Endothelial cell (in vitro differentiated cells): ENCODE measurements at regions not wholly inside any gene's neighbourhood (a gene's known extent, or its start where the extent isn't known, plus 50 kb on each side); places are given as distances from the start of the nearest gene placed in this dataset.

Source experiments
- DNase-seq: peaks from one replicate; pipeline ENCODE4 v3.0.0; 2021; ENCODE audit warnings: low spot score
- H3K27ac Mint-ChIP-seq: one replicate; pipeline ENCODE4 v1.8.0; 2021; ENCODE audit warnings: mixed read lengths, inconsistent platforms; ENCODE audit not compliant: unreplicated experiment
- H3K27me3 Mint-ChIP-seq: one replicate; pipeline ENCODE4 v1.8.0; 2021; ENCODE audit warnings: mild to moderate bottlenecking, moderate library complexity, mixed read lengths, inconsistent platforms; ENCODE audit not compliant: unreplicated experiment
- H3K36me3 Mint-ChIP-seq: one replicate; pipeline ENCODE4 v1.8.0; 2021; ENCODE audit warnings: mild to moderate bottlenecking, low read depth, mixed read lengths, inconsistent platforms; ENCODE audit not compliant: unreplicated experiment
- H3K4me1 Mint-ChIP-seq: one replicate; pipeline ENCODE4 v1.8.0; 2021; ENCODE audit warnings: mild to moderate bottlenecking, mixed read lengths, inconsistent platforms; ENCODE audit not compliant: unreplicated experiment
- H3K4me3 Mint-ChIP-seq: one replicate; pipeline ENCODE4 v1.8.0; 2021; ENCODE audit warnings: mild to moderate bottlenecking, mixed read lengths, inconsistent platforms; ENCODE audit not compliant: unreplicated experiment
- H3K9me3 Mint-ChIP-seq: one replicate; pipeline ENCODE4 v1.8.0; 2021; ENCODE audit warnings: mixed read lengths, inconsistent platforms; ENCODE audit not compliant: unreplicated experiment
- TF ChIP-seq, protein P1 (sequence below): fragments of 200-600 bp; sonication (generic); IDR thresholded peaks from one replicate; pipeline ENCODE4 v1.5.0; 2021; ENCODE audit warnings: antibody characterized with exemption; ENCODE audit not compliant: unreplicated experiment

DNA sequence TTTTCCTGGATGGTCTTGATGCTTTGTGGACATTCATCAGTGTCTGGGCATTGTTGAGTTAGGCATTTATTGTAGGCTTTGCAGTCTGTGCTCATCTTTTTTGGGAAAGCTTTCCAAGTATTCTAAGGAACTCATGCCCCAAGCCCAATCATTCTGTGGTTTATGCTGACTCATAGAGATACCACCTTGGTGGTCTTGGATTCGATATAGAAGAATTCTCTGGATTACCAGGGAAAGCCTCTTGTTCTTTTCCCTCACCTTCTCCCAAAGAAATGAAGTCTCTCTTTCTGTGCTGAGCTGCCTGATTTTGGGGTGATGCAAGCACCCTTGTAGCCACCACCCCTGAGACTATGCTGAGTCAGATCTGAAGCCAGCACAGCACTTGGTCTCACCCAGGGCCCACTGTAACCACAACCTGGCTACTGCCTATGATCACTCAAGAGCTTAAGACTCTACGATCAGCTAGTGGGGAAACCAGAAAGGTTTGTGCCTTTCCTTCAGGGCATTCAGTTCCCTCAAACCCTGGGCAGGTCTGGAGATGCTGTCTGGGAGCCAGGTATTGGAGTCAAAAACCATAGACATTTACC is 422.6 kb downstream of the NUF2 start:
- no peak for DNase-seq
- Mint-ChIP-seq H3K4me1 (no peaks in the 10 kb centered on the region), H3K27me3 (no peaks in the 10 kb centered on the region), H3K27ac (no peak overlapping the region), H3K4me3 (no peak overlapping the region), H3K9me3 (no peaks in the 10 kb centered on the region), H3K36me3 (peaks cover 4% of the 10 kb centered on the region)
- TF ChIP-seq, protein P1, sequence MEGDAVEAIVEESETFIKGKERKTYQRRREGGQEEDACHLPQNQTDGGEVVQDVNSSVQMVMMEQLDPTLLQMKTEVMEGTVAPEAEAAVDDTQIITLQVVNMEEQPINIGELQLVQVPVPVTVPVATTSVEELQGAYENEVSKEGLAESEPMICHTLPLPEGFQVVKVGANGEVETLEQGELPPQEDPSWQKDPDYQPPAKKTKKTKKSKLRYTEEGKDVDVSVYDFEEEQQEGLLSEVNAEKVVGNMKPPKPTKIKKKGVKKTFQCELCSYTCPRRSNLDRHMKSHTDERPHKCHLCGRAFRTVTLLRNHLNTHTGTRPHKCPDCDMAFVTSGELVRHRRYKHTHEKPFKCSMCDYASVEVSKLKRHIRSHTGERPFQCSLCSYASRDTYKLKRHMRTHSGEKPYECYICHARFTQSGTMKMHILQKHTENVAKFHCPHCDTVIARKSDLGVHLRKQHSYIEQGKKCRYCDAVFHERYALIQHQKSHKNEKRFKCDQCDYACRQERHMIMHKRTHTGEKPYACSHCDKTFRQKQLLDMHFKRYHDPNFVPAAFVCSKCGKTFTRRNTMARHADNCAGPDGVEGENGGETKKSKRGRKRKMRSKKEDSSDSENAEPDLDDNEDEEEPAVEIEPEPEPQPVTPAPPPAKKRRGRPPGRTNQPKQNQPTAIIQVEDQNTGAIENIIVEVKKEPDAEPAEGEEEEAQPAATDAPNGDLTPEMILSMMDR, result no peak

DNA sequence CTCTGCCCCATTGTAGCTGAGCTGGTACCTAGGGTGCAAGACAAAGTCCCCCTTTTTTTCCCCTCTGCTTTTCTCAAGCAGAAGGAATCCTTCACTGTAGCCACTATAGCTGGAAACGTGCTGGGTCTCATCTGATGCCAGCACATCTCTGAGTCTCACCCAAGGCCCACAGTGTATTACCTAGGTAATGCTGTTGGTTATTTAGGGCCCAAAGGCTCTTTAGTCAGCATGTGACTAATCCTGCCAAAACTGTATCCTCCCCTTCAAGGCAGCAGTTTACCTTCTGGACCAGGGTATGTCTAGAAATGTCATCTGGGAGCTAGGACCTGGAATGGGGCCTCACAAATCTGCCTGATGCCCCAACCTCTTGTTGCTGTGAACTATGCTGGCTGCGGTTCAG is 423.4 kb downstream of the NUF2 start:
- Mint-ChIP-seq H3K9me3 (no peaks in the 10 kb centered on the region), H3K27ac (no peak overlapping the region), H3K4me3 (no peak overlapping the region), H3K27me3 (no peaks in the 10 kb centered on the region), H3K36me3 (peaks cover 4% of the 10 kb centered on the region), H3K4me1 (no peaks in the 10 kb centered on the region)
- DNase-seq, result no peak
- TF ChIP-seq, protein P1, result no peak

DNA sequence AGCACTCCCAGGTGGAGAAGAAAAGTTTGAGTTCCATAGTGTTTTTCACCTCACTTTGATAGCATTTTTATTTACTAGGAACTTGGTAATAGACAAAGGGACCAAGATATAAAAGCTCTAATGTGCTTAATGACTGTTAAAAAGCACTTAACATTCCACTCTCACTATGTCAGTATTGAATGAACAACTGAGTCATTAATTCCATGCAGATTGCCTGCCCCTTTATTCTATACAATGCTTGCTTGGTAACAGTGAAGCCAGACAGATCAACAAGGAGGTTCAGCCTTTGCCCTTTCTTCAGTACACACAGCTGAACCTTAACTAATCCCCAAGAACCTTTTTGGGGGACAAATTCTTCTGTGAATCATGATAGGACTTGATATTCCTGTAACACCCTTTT is 425.5 kb downstream of the NUF2 start:
- H3K27ac Mint-ChIP-seq, result no peak overlapping the region
- H3K4me1 Mint-ChIP-seq, result no peaks in the 10 kb centered on the region
- TF ChIP-seq, protein P1, result no peak
- peaks cover 4% of the 10 kb centered on the region for H3K36me3 Mint-ChIP-seq
- H3K9me3 Mint-ChIP-seq, result no peaks in the 10 kb centered on the region
- no peak for DNase-seq
- no peaks in the 10 kb centered on the region for H3K27me3 Mint-ChIP-seq
- no peak overlapping the region for H3K4me3 Mint-ChIP-seq

DNA sequence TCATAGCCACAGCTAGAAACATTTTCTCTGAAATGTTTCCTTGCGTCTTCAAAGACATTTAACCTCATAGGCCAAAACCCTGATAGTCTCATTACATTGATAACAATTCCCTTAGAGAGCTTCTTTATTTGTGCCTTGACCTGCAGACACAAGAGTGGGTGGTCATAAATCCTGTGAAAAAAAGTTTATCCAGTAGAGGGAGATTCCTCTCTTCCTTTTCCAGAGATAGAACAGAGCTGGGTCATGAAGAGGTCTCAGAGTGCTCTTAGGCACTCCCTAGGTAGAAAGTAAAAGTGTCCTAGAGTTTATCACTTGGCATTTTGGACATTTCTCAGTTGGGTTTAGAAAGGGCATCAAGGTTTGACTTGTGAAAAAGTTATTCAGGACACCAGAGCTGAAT is 426.1 kb downstream of the NUF2 start:
- H3K4me1 Mint-ChIP-seq, result no peaks in the 10 kb centered on the region
- H3K9me3 Mint-ChIP-seq, result no peaks in the 10 kb centered on the region
- TF ChIP-seq, protein P1, result no peak
- DNase-seq, result no peak
- no peaks in the 10 kb centered on the region for H3K27me3 Mint-ChIP-seq
- H3K36me3 Mint-ChIP-seq, result peaks cover 4% of the 10 kb centered on the region
- no peak overlapping the region for H3K4me3 Mint-ChIP-seq
- H3K27ac Mint-ChIP-seq, result no peak overlapping the region

DNA sequence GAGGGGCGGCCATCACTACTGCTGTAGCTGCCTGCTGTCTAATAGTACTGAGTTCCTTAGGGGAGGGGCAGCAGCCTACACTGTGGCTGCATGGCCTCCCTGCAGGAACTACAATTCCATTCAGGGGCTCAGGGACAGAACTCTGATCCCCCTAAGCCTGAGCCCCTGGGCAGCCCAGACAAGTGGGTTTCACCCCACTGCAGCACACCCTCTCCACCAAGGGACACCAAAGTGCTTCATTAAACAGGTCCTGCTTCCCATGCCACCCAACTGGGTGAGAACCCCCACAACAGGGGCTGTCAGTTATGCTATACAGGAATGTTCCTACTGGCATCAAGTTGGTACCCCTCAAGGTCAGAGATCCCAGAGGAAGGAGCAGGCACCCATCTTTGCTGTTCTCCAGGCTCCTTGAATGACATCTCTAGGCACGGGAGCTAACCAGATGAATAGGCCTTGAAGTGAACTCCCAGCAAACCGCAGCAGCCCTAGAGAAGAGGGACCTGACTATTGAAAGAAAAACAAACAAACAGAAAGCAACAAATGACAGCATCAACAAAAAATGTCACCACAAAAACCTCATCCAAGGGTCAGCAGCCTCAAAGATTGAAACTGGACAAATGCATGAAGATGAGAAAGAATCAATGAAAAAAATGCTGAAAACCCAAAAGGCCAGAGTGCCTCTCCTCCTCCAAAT is 437.4 kb downstream of the NUF2 start:
- H3K4me1 Mint-ChIP-seq, result no peaks in the 10 kb centered on the region
- no peak for DNase-seq
- H3K4me3 Mint-ChIP-seq, result no peak overlapping the region
- no peaks in the 10 kb centered on the region for H3K27me3 Mint-ChIP-seq
- no peak overlapping the region for H3K27ac Mint-ChIP-seq
- TF ChIP-seq, protein P1, result no peak
- H3K36me3 Mint-ChIP-seq, result peaks cover 5% of the 10 kb centered on the region
- peaks cover 3% of the 10 kb centered on the region for H3K9me3 Mint-ChIP-seq
